ENCODE measurements at regions not wholly inside any gene's neighbourhood (a gene's known extent, or its start where the extent isn't known, plus 50 kb on each side); places are given as distances from the start of the nearest gene placed in this dataset.

DNA sequence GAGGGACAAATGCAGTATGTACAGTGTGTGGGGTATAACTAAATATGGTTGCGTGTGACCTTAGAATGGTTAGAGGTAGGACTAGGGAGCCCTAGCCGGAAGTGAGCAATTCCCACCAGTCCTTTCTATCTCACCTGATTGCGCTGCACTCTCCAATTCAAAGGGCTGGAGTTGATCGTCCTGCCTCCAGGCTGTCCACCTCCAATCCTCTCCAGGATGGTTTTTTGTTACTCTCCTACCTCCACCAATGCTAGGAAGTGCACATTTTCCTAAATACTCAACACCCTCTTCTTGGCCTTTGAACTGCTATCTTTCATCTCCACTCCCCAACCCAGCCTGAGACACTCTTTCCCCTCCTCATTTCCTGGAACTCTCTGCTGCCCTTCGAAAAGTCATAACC lies 181.7 kb upstream of the ASIC2 start:
- ChIA-PET CTCF (no interaction called here), POLR2A (ENCODE audit: low non-redundant PET) (no interaction called here)
- DNase-seq (ENCODE audit: low spot score) = no peak
- TF ChIP-seq CTCF (conservative IDR thresholded peaks at IDR 0.05; ENCODE audit: low read depth) = no peak
- no peak overlapping the region for H3K27ac ChIP-seq

DNA sequence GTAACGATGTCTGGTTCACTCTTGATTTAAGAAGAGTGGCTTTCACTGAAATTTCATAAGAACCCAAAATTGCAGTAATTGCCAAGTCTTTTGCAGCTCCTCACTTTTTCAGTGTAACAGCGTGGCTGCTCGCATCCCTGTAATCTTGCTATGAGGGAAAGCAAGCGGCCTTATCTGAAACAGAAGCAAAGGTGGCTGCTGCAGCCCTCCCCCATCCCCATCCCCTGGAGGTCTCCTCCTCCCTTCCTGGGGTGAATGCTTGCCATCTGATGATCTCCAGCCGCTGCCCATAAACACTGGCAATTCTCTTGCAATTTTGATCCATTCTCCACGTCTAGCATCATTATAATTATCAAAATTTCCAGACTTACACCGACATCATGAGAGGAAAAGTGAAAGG lies 182.5 kb upstream of the ASIC2 start:
- TF ChIP-seq CTCF (conservative IDR thresholded peaks at IDR 0.05; ENCODE audit: low read depth) = no peak
- no peak for DNase-seq (ENCODE audit: low spot score)
- ChIA-PET POLR2A (ENCODE audit: low non-redundant PET) (no interaction called here), CTCF (no interaction called here)
- H3K27ac ChIP-seq = no peak overlapping the region

GRCh38 chr17:33481652-33482051 lies 188.6 kb upstream of the ASIC2 start:
- CTCF ChIA-PET = no interaction called here
- TF ChIP-seq CTCF (conservative IDR thresholded peaks at IDR 0.05; ENCODE audit: low read depth) = no peak
- POLR2A ChIA-PET (ENCODE audit: low non-redundant PET) = no interaction called here
- H3K27ac ChIP-seq = no peak overlapping the region
- no peak for DNase-seq (ENCODE audit: low spot score)

DNA sequence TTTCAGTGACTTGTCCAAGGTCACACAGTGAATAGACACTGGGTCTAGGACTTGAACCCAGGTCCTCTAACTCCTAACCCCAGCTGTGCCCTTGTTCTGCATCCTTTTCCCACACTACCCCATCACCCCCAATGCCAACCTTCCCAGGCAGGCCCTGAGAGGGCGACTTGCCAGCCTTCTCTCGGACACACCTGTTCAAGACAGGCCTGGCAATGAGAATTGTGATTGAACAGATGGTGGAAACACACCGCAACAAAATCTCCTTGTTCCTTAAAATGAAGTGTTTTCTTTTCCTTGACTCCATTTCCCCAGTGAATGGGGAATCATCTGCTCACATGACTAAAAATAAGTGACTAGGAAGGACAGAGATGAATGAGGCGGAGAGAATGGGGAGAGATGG lies 189.5 kb upstream of the ASIC2 start:
- no peak for TF ChIP-seq CTCF (conservative IDR thresholded peaks at IDR 0.05; ENCODE audit: low read depth)
- no peak for DNase-seq (ENCODE audit: low spot score)
- CTCF ChIA-PET = no interaction called here
- POLR2A ChIA-PET (ENCODE audit: low non-redundant PET) = no interaction called here
- no peak overlapping the region for H3K27ac ChIP-seq

DNA sequence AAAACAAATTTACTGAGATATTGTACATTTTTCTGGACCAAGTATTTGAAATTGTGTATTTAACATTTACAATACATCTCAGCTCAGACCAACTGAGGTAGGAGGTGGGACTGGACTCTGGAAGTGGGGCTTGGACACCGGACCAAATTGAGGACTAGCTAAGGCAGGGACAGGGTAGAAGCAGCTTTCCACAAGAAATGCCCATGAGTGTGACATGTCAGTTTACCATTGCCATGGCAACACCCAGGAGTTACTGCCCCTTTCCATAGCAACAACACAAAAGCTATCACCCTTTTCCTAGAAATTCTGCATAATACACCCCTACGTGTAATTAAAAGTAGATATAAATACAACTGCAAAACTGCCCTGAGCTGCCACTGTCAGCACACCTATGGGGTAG lies 191.5 kb upstream of the ASIC2 start:
- POLR2A ChIA-PET (ENCODE audit: low non-redundant PET) = no interaction called here
- CTCF ChIA-PET = no interaction called here
- no peak overlapping the region for H3K27ac ChIP-seq
- DNase-seq (ENCODE audit: low spot score) = no peak
- no peak for TF ChIP-seq CTCF (conservative IDR thresholded peaks at IDR 0.05; ENCODE audit: low read depth)

DNA sequence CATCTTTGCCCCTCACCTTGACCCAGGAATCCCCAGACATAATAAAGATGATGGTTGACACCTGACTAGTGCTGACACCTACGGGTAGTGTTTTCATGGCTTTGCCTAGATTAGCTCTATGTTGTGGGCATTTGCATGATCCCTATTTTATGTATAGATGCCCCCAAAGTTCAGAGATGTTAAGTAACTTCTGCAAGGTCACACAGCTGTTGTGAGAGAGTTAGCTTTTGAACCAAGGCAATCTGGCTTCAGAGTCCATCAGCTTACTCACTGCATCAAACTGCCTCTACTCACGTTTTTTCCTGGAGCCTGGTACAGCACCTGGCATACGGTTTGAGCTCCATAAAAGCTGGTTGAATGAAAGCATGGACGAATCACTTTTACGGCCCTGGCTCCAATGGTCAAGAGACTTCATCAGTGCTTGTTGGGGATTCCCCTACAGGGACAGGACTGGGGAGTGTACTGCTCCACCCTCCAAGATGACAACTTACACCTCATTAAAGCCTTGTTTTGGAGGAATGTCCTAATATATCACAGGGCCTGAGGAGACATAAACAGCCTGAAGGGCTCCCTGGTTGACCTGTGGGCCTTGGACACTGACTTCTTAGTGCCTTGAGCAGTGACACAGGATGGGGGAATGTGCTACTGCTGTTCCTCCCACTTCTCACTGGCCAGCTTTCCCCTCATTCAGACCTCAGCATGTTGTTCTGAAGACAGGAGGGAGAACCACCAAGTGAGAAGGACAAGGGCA lies 193.2 kb upstream of the ASIC2 start:
- DNase-seq (ENCODE audit: low spot score) = no peak
- POLR2A ChIA-PET (ENCODE audit: low non-redundant PET) = no interaction called here
- CTCF ChIA-PET = interaction anchor here (0.5 kb wide), 1 partner anchor 198 kb away, joined by 3 read pairs; no protein-coding TSS in a partner anchor
- no peak for TF ChIP-seq CTCF (conservative IDR thresholded peaks at IDR 0.05; ENCODE audit: low read depth)
- H3K27ac ChIP-seq = no peak overlapping the region
